ENCODE measurements at regions not wholly inside any gene's neighbourhood (a gene's known extent, or its start where the extent isn't known, plus 50 kb on each side); places are given as distances from the start of the nearest gene placed in this dataset.
A peak's percentile ranks its signal among the peaks of the same experiment; 100 is the strongest.

DNA sequence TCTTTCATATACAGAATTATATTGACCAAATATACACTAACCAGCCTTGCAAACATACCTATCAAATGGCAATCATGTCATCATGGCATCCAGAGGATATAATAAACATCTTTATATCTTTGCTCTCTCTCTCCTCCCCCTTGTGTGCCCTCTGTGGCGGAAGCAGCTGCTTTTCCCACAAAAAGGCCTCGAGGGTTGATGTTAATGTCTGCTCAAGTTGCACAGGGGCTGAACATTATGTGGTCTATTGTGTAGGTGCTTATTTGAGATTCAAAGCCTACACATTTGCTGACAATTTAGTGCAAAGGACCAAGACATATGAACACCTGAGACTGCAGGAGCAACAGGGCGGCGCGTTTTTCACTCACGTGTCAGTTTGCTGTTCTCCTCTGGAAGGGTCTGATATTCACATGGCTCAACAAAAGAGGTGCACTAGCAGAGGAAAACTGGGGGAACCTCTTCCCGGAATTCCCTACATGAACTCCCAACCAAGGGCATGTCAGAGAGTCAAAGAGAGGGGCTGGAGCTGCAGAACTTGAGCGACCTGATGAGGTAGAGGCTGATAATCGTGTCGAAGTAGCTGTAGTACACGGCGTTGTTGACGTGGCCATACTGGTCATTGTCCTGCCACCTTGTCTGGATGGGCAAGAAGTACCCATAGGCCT is 138.8 kb downstream of the RCN1 start:
- Histone ChIP-seq H3K9me3 (ENCODE audit: low read length) (no peaks in the 10 kb centered on the region), H3K27me3 (ENCODE audit: low read length) (no peaks in the 10 kb centered on the region)

DNA sequence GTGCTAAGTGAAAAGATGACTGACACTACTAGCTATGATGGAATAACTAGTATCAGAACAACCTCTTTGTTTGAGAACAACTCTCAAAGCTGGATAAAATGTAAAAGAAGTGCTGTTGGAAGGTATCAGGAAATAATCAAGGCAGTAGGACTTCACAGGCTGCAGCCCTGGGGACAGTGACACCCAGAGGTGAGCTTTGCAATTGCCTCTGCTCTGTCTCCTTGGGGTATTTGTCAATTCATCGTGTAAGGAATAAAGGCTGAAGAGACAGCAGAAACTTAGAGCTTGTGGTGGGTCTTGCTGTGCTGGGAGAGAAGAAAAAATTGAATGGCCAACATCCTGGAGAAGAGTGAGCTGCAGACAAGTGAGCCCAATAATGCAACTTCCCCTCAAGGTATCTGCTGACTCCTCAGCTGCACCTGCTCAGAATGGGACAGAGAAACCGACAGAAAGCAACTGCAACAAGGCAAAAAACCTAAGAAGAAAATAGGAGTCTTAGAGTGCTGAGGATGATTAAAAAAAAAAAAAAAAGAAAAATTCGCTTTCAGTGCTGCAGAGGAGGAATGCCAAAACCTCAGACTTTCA is 141.1 kb downstream of the RCN1 start:
- peak; percentile 70 for DNase-seq
- H2AFZ ChIP-seq (ENCODE audit: low read length): no peak overlapping the region

More for the DNA sequence above, 138.8 kb downstream of the RCN1 start:
- H2AFZ ChIP-seq (ENCODE audit: low read length): no peak overlapping the region
- no peak overlapping the region for H3K9ac ChIP-seq (ENCODE audit: low read length)
- H4K20me1 ChIP-seq (ENCODE audit: insufficient read depth, low read depth, low read length): no peaks in the 10 kb centered on the region
- H3K4me1 ChIP-seq (ENCODE audit: low read length): no peaks in the 10 kb centered on the region
- H3K4me2 ChIP-seq (ENCODE audit: low read depth, low read length, poor library complexity, severe bottlenecking): no peak overlapping the region
- H3K36me3 ChIP-seq (ENCODE audit: insufficient read depth, low read length): no peaks in the 10 kb centered on the region
- no peak overlapping the region for H3K27ac ChIP-seq (ENCODE audit: low read length)
- no peak overlapping the region for H3K4me3 ChIP-seq (ENCODE audit: low read length)
- no peak for DNase-seq
- no peaks in the 10 kb centered on the region for H3K9me2 ChIP-seq (replicated peaks; ENCODE audit: insufficient read depth, low read length)
- H3K79me2 ChIP-seq (ENCODE audit: low read length): no peaks in the 10 kb centered on the region

DNA sequence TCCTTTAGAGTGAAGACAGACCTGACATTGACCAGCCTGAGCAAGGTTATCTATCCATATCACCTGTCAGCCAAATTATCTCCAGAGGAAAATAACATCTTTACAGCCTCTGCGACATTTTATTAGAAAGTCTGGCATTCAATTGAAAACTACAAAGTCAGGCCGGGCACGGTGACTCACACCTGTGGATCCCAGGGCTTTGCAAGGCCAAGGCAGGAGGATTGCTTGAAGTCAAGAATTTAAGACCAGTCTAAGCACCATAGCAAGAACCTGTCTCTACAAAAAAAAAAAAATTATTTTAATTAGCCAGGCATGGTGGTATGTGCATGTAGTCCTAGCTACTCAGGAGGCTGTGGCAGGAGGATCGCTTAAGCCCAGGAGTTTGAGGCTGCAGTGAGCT is 141.6 kb downstream of the RCN1 start:
- no peaks in the 10 kb centered on the region for H3K27me3 ChIP-seq (ENCODE audit: low read length)
- no peaks in the 10 kb centered on the region for H3K4me1 ChIP-seq (ENCODE audit: low read length)
- no peaks in the 10 kb centered on the region for H3K36me3 ChIP-seq (ENCODE audit: insufficient read depth, low read length)
- H3K4me3 ChIP-seq (ENCODE audit: low read length): no peak overlapping the region
- H3K79me2 ChIP-seq (ENCODE audit: low read length): no peaks in the 10 kb centered on the region
- H3K4me2 ChIP-seq (ENCODE audit: low read depth, low read length, poor library complexity, severe bottlenecking): no peak overlapping the region
- DNase-seq: no peak
- no peak overlapping the region for H3K27ac ChIP-seq (ENCODE audit: low read length)
- no peaks in the 10 kb centered on the region for H4K20me1 ChIP-seq (ENCODE audit: insufficient read depth, low read depth, low read length)
- no peak overlapping the region for H2AFZ ChIP-seq (ENCODE audit: low read length)
- no peaks in the 10 kb centered on the region for H3K9me3 ChIP-seq (ENCODE audit: low read length)
- H3K9me2 ChIP-seq (replicated peaks; ENCODE audit: insufficient read depth, low read length): no peaks in the 10 kb centered on the region
- no peak overlapping the region for H3K9ac ChIP-seq (ENCODE audit: low read length)

More for the DNA sequence above, 141.1 kb downstream of the RCN1 start:
- Histone ChIP-seq H3K36me3 (ENCODE audit: insufficient read depth, low read length) (no peaks in the 10 kb centered on the region), H3K4me2 (ENCODE audit: low read depth, low read length, poor library complexity, severe bottlenecking) (no peak overlapping the region), H3K27me3 (ENCODE audit: low read length) (no peaks in the 10 kb centered on the region), H3K79me2 (ENCODE audit: low read length) (no peaks in the 10 kb centered on the region), H3K27ac (ENCODE audit: low read length) (no peak overlapping the region), H3K9me2 (replicated peaks; ENCODE audit: insufficient read depth, low read length) (no peaks in the 10 kb centered on the region), H3K9me3 (ENCODE audit: low read length) (no peaks in the 10 kb centered on the region), H3K9ac (ENCODE audit: low read length) (no peak overlapping the region), H3K4me3 (ENCODE audit: low read length) (no peak overlapping the region), H3K4me1 (ENCODE audit: low read length) (no peaks in the 10 kb centered on the region), H4K20me1 (ENCODE audit: insufficient read depth, low read depth, low read length) (no peaks in the 10 kb centered on the region)

DNA sequence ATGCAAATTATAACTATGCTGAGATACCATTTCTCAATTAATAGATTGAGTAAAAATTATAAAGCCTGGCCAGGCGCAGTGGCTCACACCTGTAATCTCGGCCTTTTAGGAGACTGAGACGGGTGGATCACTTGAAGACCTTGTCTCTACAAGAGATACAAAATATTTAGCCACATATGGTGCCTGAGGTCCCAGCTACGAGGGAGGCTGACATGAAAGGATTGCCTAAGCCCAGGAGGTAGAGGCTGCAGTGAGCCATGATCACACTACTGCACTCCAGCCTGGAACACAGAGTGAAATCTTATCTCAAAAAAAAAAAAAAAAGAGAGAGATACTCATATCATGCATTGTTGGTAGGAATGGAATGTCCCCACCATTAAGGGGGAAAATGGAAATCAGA is 142.4 kb downstream of the RCN1 start:
- no peaks in the 10 kb centered on the region for H4K20me1 ChIP-seq (ENCODE audit: insufficient read depth, low read depth, low read length)

DNA sequence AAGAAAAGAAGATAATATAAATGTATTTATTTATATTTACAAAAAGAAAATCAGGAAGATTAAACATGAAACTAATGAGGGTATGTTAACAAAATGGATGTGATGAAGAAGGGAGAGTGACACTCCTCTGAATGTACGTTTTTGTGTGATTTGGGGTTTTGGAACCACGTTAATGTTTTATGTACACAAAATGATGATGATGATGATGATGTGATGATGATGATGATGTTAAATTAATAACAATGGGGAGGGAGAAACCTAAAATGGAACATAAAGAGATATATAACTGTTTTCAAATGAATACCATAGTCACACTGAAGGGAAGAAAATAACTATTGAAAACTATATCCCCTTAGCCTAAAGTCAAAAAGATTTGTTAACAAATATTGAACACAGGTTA is 143.1 kb downstream of the RCN1 start:
- Histone ChIP-seq H3K79me2 (ENCODE audit: low read length) (no peaks in the 10 kb centered on the region), H3K4me1 (ENCODE audit: low read length) (no peaks in the 10 kb centered on the region), H2AFZ (ENCODE audit: low read length) (no peak overlapping the region), H3K9me3 (ENCODE audit: low read length) (no peaks in the 10 kb centered on the region), H3K27me3 (ENCODE audit: low read length) (no peaks in the 10 kb centered on the region), H3K27ac (ENCODE audit: low read length) (no peak overlapping the region), H3K9me2 (replicated peaks; ENCODE audit: insufficient read depth, low read length) (no peaks in the 10 kb centered on the region), H3K4me2 (ENCODE audit: low read depth, low read length, poor library complexity, severe bottlenecking) (no peak overlapping the region), H3K9ac (ENCODE audit: low read length) (no peak overlapping the region), H4K20me1 (ENCODE audit: insufficient read depth, low read depth, low read length) (no peaks in the 10 kb centered on the region), H3K36me3 (ENCODE audit: insufficient read depth, low read length) (no peaks in the 10 kb centered on the region), H3K4me3 (ENCODE audit: low read length) (no peak overlapping the region)
- no peak for DNase-seq

More for the DNA sequence above, 142.4 kb downstream of the RCN1 start:
- DNase-seq: no peak
- Histone ChIP-seq H2AFZ (ENCODE audit: low read length) (no peak overlapping the region), H3K9me2 (replicated peaks; ENCODE audit: insufficient read depth, low read length) (no peaks in the 10 kb centered on the region), H3K36me3 (ENCODE audit: insufficient read depth, low read length) (no peaks in the 10 kb centered on the region), H3K4me2 (ENCODE audit: low read depth, low read length, poor library complexity, severe bottlenecking) (no peak overlapping the region), H3K4me3 (ENCODE audit: low read length) (no peak overlapping the region), H3K79me2 (ENCODE audit: low read length) (no peaks in the 10 kb centered on the region), H3K27me3 (ENCODE audit: low read length) (no peaks in the 10 kb centered on the region), H3K4me1 (ENCODE audit: low read length) (no peaks in the 10 kb centered on the region), H3K9ac (ENCODE audit: low read length) (no peak overlapping the region), H3K9me3 (ENCODE audit: low read length) (no peaks in the 10 kb centered on the region), H3K27ac (ENCODE audit: low read length) (no peak overlapping the region)

DNA sequence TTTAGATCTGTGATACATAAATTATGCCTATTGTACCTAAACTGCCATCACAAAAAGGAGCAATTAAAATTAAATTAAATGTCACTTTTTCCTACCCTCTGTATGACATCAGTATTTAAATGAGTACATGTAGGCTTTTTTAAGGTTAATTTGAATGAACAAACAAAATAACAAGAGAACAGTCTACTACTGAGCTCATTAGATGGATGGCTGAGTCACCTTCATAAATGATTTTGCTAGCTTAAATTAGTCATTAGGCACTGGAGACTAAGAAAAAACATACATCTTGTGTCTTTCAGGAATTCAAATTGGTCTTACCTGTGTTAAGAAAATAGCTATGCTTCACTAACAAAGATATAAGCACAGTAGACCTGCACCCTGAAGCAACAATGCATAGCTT is 153.6 kb downstream of the RCN1 start:
- Histone ChIP-seq H3K27ac (ENCODE audit: low read length) (no peak overlapping the region), H3K4me2 (ENCODE audit: low read depth, low read length, poor library complexity, severe bottlenecking) (no peak overlapping the region), H3K9ac (ENCODE audit: low read length) (no peak overlapping the region), H3K4me1 (ENCODE audit: low read length) (no peaks in the 10 kb centered on the region), H3K9me2 (replicated peaks; ENCODE audit: insufficient read depth, low read length) (no peaks in the 10 kb centered on the region), H3K79me2 (ENCODE audit: low read length) (no peaks in the 10 kb centered on the region), H2AFZ (ENCODE audit: low read length) (no peak overlapping the region), H3K36me3 (ENCODE audit: insufficient read depth, low read length) (no peaks in the 10 kb centered on the region), H3K27me3 (ENCODE audit: low read length) (no peaks in the 10 kb centered on the region), H3K4me3 (ENCODE audit: low read length) (no peak overlapping the region), H4K20me1 (ENCODE audit: insufficient read depth, low read depth, low read length) (no peaks in the 10 kb centered on the region), H3K9me3 (ENCODE audit: low read length) (no peaks in the 10 kb centered on the region)
- DNase-seq: no peak

DNA sequence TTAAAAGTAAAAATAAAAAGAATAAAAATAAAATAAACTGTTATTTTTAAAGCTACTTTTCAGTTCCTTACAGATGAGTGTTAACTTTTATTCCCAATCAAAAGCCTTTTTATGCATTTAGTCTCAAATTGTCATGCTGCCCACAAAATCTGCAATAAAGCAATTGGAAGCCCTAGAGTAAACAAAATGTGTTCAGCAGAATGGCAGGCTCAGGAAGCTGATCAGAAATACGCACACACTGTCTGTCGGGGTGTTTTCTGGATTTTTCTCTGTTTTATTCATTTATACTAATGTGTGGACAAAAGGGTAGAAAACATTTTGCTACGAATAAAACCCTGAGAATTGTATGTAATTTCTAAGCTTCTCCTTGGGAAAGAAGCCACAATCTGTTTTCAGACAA is 162.8 kb downstream of the RCN1 start:
- Histone ChIP-seq H3K27ac (ENCODE audit: low read length) (no peak overlapping the region), H3K4me2 (ENCODE audit: low read depth, low read length, poor library complexity, severe bottlenecking) (no peak overlapping the region), H3K9me2 (replicated peaks; ENCODE audit: insufficient read depth, low read length) (no peaks in the 10 kb centered on the region), H3K27me3 (ENCODE audit: low read length) (no peaks in the 10 kb centered on the region), H3K9me3 (ENCODE audit: low read length) (no peaks in the 10 kb centered on the region), H3K79me2 (ENCODE audit: low read length) (no peaks in the 10 kb centered on the region), H4K20me1 (ENCODE audit: insufficient read depth, low read depth, low read length) (no peaks in the 10 kb centered on the region), H2AFZ (ENCODE audit: low read length) (no peak overlapping the region), H3K4me1 (ENCODE audit: low read length) (no peaks in the 10 kb centered on the region), H3K4me3 (ENCODE audit: low read length) (no peak overlapping the region), H3K36me3 (ENCODE audit: insufficient read depth, low read length) (no peaks in the 10 kb centered on the region), H3K9ac (ENCODE audit: low read length) (no peak overlapping the region)
- no peak for DNase-seq

DNA sequence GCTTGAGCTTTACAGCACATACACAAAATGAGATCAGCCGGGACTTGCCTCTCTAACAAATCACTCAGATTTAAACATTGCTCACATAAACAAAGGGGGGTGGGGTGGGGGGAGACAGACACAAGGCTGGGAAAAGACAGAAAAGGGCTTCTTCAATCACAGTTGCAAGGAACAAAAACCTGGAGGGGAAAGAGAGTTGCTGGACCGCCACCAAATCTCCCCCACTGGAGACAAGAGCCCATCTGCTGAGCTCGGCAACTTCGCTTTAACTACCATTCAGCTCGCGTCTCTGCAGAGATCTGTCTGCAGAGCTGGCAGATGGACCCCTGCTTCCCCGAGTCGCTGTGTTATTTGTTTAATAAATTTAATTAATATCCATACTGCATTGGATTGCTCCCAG is 165.0 kb downstream of the RCN1 start:
- H3K4me1 ChIP-seq (ENCODE audit: low read length): no peaks in the 10 kb centered on the region
- no peak overlapping the region for H3K4me2 ChIP-seq (ENCODE audit: low read depth, low read length, poor library complexity, severe bottlenecking)
- no peak overlapping the region for H3K27ac ChIP-seq (ENCODE audit: low read length)
- no peak overlapping the region for H3K4me3 ChIP-seq (ENCODE audit: low read length)
- no peaks in the 10 kb centered on the region for H4K20me1 ChIP-seq (ENCODE audit: insufficient read depth, low read depth, low read length)
- H3K27me3 ChIP-seq (ENCODE audit: low read length): no peaks in the 10 kb centered on the region
- H3K9ac ChIP-seq (ENCODE audit: low read length): no peak overlapping the region
- H3K79me2 ChIP-seq (ENCODE audit: low read length): no peaks in the 10 kb centered on the region
- DNase-seq: no peak
- H3K36me3 ChIP-seq (ENCODE audit: insufficient read depth, low read length): no peaks in the 10 kb centered on the region
- H3K9me2 ChIP-seq (replicated peaks; ENCODE audit: insufficient read depth, low read length): no peaks in the 10 kb centered on the region
- no peak overlapping the region for H2AFZ ChIP-seq (ENCODE audit: low read length)
- H3K9me3 ChIP-seq (ENCODE audit: low read length): no peaks in the 10 kb centered on the region
